NB4 (cell line): ENCODE measurements at regions not wholly inside any gene's neighbourhood (a gene's known extent, or its start where the extent isn't known, plus 50 kb on each side); places are given as distances from the start of the nearest gene placed in this dataset.

Source experiments
- DNase-seq: peaks from one replicate; pipeline ENCODE4 v3.0.0; 2010; ENCODE audit warnings: low read depth
- H3K4me3 ChIP-seq: one replicate; pipeline ENCODE4 v1.5.1; 2011; ENCODE audit warnings: mild to moderate bottlenecking, low read depth, low read length, moderate library complexity
- MYC ChIP-seq: IDR thresholded peaks from 2 replicates; pipeline ENCODE4 v1.6.1; 2011; ENCODE audit warnings: low read depth, low read length
- POLR2A ChIP-seq: IDR thresholded peaks from 2 replicates; pipeline ENCODE4 v1.6.1; 2011; ENCODE audit warnings: mild to moderate bottlenecking; ENCODE audit not compliant: insufficient read length; ENCODE audit errors: extremely low read depth
- TF ChIP-seq, protein P1 (sequence below): IDR thresholded peaks from 2 replicates; pipeline ENCODE4 v1.6.1; 2011; ENCODE audit warnings: low read depth, low read length
- TF ChIP-seq, protein P2 (sequence below): IDR thresholded peaks from one replicate; pipeline ENCODE4 v1.5.1; 2012; ENCODE audit warnings: low read depth, low read length

DNA sequence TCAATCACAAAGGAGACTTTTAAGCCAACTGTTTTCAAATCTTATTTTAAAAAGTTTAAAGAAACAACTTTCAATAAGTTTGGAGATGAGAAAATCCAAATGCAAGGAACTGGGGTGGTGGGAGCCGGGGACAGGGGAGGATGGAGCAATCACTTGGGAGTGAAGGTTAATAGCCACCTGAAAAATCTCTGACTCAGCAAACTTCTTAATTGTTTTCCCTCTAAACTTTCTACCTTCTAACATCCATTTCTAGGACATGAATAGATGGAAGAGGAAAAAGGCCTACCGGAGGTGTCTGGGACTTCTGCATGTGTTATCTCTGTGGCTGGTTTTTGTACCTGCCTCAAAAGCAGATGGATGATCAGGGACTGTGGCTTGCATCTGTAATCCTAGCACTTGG lies 360.6 kb downstream of the OSTF1 start:
- TF ChIP-seq, protein P1, sequence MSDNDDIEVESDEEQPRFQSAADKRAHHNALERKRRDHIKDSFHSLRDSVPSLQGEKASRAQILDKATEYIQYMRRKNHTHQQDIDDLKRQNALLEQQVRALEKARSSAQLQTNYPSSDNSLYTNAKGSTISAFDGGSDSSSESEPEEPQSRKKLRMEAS: no peak

DNA sequence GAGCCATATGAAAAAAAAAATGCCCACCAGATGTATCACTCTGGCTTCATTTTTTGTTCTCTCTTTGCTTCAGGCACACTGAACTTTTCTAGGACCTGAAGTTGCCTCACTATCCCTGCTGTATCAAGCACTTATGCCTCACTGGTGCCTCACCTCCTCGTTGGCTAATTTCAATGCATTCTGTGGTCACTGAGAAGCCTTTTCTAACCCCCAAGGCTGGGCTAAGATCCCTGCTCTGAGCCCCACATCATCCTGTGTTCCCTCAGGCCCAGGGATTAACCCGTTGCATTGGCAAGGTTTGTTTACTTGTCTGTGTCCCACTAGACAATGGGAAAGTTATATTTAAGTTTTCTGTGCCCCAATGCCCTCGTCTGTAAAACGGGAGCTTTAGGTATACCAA lies 362.7 kb downstream of the OSTF1 start:
- no peak for DNase-seq
- TF ChIP-seq POLR2A (no peak), MYC (no peak)
- TF ChIP-seq, protein P1: no peak
- TF ChIP-seq, protein P2, sequence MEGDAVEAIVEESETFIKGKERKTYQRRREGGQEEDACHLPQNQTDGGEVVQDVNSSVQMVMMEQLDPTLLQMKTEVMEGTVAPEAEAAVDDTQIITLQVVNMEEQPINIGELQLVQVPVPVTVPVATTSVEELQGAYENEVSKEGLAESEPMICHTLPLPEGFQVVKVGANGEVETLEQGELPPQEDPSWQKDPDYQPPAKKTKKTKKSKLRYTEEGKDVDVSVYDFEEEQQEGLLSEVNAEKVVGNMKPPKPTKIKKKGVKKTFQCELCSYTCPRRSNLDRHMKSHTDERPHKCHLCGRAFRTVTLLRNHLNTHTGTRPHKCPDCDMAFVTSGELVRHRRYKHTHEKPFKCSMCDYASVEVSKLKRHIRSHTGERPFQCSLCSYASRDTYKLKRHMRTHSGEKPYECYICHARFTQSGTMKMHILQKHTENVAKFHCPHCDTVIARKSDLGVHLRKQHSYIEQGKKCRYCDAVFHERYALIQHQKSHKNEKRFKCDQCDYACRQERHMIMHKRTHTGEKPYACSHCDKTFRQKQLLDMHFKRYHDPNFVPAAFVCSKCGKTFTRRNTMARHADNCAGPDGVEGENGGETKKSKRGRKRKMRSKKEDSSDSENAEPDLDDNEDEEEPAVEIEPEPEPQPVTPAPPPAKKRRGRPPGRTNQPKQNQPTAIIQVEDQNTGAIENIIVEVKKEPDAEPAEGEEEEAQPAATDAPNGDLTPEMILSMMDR: no peak

More for the DNA sequence above, 360.6 kb downstream of the OSTF1 start:
- no peak overlapping the region for H3K4me3 ChIP-seq
- no peak for DNase-seq

DNA sequence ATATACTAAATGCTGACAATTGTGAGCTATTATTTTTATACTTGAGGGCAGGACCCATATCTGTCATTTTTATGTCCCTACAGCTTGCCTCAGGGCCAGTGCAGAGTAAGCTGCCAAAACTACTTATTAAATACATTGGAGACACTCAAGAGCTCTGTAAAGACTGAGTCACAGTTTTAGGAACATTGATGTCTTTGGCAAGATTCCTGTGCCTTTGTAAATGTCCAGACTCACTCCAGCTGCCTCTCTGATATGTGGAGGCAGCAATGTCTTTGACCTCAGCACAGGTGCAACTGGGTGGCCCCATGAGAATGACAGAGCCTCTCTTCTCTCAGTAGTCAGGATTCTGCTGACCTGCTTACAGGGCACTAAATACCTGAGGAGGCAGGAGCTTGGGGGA lies 363.2 kb downstream of the OSTF1 start:
- DNase-seq: no peak
- no peak overlapping the region for H3K4me3 ChIP-seq
- TF ChIP-seq, protein P1: no peak
- TF ChIP-seq POLR2A (no peak), MYC (no peak)
- TF ChIP-seq, protein P2: no peak

More for the DNA sequence above, 362.7 kb downstream of the OSTF1 start:
- no peak overlapping the region for H3K4me3 ChIP-seq

GRCh38 chr9:75452512-75452911 lies 364.2 kb downstream of the OSTF1 start:
- DNase-seq: no peak
- H3K4me3 ChIP-seq: no peak overlapping the region
- TF ChIP-seq, protein P1: no peak
- no peak for TF ChIP-seq MYC
- no peak for TF ChIP-seq POLR2A
- TF ChIP-seq, protein P2: no peak

- TF ChIP-seq, protein P2: no peak
- TF ChIP-seq MYC (no peak), POLR2A (no peak)
- TF ChIP-seq, protein P1: no peak
- no peak for DNase-seq
- no peak overlapping the region for H3K4me3 ChIP-seq
Measured at GRCh38 chr9:75454043-75454442, 365.7 kb downstream of the OSTF1 start.

DNA sequence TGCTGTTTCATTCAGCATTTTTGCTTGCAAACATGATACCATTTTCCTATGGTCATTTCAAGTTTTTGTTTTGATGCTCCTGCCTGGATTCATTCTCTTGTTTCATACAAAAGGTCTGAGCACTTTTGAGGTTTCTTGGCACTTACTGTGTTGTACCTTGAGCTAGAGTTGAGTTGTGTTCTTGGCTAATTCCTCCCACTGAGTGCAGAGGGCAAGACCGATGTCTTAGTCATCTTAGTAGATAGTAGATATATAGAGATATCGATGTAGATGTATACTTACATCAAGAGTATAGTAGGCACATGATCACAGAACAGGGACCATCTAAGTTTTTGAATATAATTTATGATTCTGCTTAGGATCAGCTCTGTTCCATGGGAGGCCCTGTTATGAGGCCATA lies 366.6 kb downstream of the OSTF1 start:
- H3K4me3 ChIP-seq: no peak overlapping the region
- DNase-seq: no peak
- TF ChIP-seq MYC (no peak), POLR2A (no peak)
- TF ChIP-seq, protein P1: no peak
- TF ChIP-seq, protein P2: no peak
